Endodermal cell (in vitro differentiated cells): ENCODE measurements at regions not wholly inside any gene's neighbourhood (a gene's known extent, or its start where the extent isn't known, plus 50 kb on each side); places are given as distances from the start of the nearest gene placed in this dataset.
"Not testable (repeated sequence)": the region's sequence is repeated elsewhere in the genome, so short reads cannot be mapped to it uniquely, and the experiment has no call there.

Source experiments
- DNase-seq: peaks from one replicate; pipeline ENCODE4 v3.0.0-alpha.2; 2017
- H3K27ac ChIP-seq: 2 replicates; pipeline ENCODE4 v1.5.1; 2013; ENCODE audit warnings: mild to moderate bottlenecking, low read depth, low read length, moderate library complexity
- H3K27me3 ChIP-seq: 2 replicates; pipeline ENCODE4 v1.6.1; 2013; ENCODE audit warnings: mild to moderate bottlenecking, low read length, moderate library complexity; ENCODE audit not compliant: insufficient read depth, control insufficient read depth, poor library complexity, severe bottlenecking
- H3K36me3 ChIP-seq: 2 replicates; pipeline ENCODE4 v1.7.0; 2013; ENCODE audit warnings: mild to moderate bottlenecking, low read length, moderate library complexity; ENCODE audit not compliant: control insufficient read depth, insufficient read depth
- H3K4me1 ChIP-seq: one replicate; pipeline ENCODE4 v1.7.0; 2013; ENCODE audit warnings: low read length; ENCODE audit not compliant: control insufficient read depth, insufficient read depth
- H3K4me3 ChIP-seq: 2 replicates; pipeline ENCODE4 v1.5.1; 2013; ENCODE audit warnings: mild to moderate bottlenecking, low read length, moderate library complexity
- H3K9ac ChIP-seq: 2 replicates; pipeline ENCODE4 v1.6.1; 2013; ENCODE audit warnings: mild to moderate bottlenecking, low read length, moderate library complexity; ENCODE audit not compliant: poor library complexity, severe bottlenecking; ENCODE audit errors: extremely low read depth
- H3K9me3 ChIP-seq: 2 replicates; pipeline ENCODE4 v1.6.1; 2013; ENCODE audit warnings: mild to moderate bottlenecking, low read length, moderate library complexity; ENCODE audit not compliant: control insufficient read depth
- H3K27ac Mint-ChIP-seq: 2 replicates; pipeline ENCODE4 v1.8.0; 2020; ENCODE audit warnings: mixed read lengths
- H3K27me3 Mint-ChIP-seq: 2 replicates; pipeline ENCODE4 v1.8.0; 2021; ENCODE audit warnings: mild to moderate bottlenecking, mixed read lengths; ENCODE audit not compliant: insufficient read depth
- H3K36me3 Mint-ChIP-seq: 2 replicates; pipeline ENCODE4 v1.8.0; 2020; ENCODE audit warnings: low read depth, mixed read lengths
- H3K4me1 Mint-ChIP-seq: 2 replicates; pipeline ENCODE4 v1.8.0; 2020; ENCODE audit warnings: mixed read lengths
- H3K4me3 Mint-ChIP-seq: 2 replicates; pipeline ENCODE4 v1.8.0; 2020; ENCODE audit warnings: mild to moderate bottlenecking, moderate library complexity, mixed read lengths
- H3K9me3 Mint-ChIP-seq: 2 replicates; pipeline ENCODE4 v1.8.0; 2020; ENCODE audit warnings: mild to moderate bottlenecking, mixed read lengths
- WGBS, 2 experiments: methylation state at CpG; one replicate each; pipeline versions ENCODE4 v1.1.5 to v1.1.7; 2013; ENCODE audit warnings: missing lambda C conversion rate in 2 of 2, mixed read lengths in 1 of 2; ENCODE audit not compliant: insufficient coverage in 1 of 2, insufficient read length in 1 of 2; 5-methylcytosine and 5-hydroxymethylcytosine counted together
- TF ChIP-seq, protein P1 (sequence below): fragments of 200-600 bp; sonication (generic); conservative IDR thresholded peaks from 2 replicates; pipeline ENCODE4 v1.5.0; 2021; ENCODE audit warnings: antibody characterized with exemption, mild to moderate bottlenecking

DNA sequence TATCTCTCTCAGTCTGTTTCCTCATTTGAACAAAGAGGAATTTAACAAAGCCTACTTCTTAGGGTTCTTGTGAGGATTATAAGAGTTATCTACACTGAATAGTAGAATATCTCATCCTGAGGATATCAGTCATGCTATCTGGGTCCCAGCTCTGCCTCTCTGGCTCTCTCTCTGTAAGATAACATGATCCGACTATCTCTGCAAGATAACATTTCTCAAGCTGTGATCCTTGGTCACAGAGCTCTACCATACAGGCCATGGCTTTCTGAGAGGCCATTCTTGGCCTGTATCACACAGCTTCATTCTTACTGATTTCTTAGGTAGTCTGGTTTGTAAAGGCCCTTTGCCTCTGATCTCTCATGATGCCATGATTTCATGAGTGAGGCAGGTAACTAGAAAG lies 71.0 kb upstream of the TRABD2B start:
- Mint-ChIP-seq H3K9me3 (peaks cover 3% of the 10 kb centered on the region), H3K4me3 (no peak overlapping the region), H3K4me1 (peaks cover 53% of the 10 kb centered on the region), H3K36me3 (no peaks in the 10 kb centered on the region), H3K27ac (peak overlapping the region; percentile 83), H3K27me3 (no peaks in the 10 kb centered on the region)
- no peaks in the 10 kb centered on the region for H3K36me3 ChIP-seq
- 48 to 50% methylated on average over 1 of the region's 1 CpG for WGBS, 2 experiments
- H3K4me1 ChIP-seq, result peaks cover 15% of the 10 kb centered on the region
- no peaks in the 10 kb centered on the region for H3K9me3 ChIP-seq
- no peak overlapping the region for H3K4me3 ChIP-seq
- DNase-seq, result peak; percentile 61
- TF ChIP-seq, protein P1, sequence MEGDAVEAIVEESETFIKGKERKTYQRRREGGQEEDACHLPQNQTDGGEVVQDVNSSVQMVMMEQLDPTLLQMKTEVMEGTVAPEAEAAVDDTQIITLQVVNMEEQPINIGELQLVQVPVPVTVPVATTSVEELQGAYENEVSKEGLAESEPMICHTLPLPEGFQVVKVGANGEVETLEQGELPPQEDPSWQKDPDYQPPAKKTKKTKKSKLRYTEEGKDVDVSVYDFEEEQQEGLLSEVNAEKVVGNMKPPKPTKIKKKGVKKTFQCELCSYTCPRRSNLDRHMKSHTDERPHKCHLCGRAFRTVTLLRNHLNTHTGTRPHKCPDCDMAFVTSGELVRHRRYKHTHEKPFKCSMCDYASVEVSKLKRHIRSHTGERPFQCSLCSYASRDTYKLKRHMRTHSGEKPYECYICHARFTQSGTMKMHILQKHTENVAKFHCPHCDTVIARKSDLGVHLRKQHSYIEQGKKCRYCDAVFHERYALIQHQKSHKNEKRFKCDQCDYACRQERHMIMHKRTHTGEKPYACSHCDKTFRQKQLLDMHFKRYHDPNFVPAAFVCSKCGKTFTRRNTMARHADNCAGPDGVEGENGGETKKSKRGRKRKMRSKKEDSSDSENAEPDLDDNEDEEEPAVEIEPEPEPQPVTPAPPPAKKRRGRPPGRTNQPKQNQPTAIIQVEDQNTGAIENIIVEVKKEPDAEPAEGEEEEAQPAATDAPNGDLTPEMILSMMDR, result no peak
- no peak overlapping the region for H3K27ac ChIP-seq
- no peak overlapping the region for H3K9ac ChIP-seq
- H3K27me3 ChIP-seq, result peaks cover 11% of the 10 kb centered on the region

DNA sequence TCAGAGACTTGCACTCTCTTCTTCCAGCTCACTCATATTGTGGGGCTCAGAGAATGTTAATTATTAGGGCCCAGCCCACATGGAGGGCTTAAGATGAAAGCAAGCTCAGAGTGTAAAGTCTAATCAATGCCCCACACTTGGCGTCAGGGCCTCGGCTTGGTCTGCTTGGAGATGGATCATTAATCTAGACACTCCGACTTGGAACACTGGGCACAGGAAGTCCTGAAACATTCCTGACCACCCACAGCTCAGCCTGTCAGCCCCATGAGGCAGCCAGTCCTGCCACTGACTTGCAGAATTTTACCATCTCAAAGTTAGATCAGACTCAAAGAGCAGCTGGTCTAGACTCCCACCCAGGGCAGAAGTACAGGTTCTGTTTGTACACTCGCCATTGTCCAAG lies 69.8 kb upstream of the TRABD2B start:
- no peaks in the 10 kb centered on the region for H3K36me3 ChIP-seq
- Mint-ChIP-seq H3K36me3 (no peaks in the 10 kb centered on the region), H3K4me3 (no peak overlapping the region), H3K27ac (no peak overlapping the region), H3K27me3 (no peaks in the 10 kb centered on the region), H3K4me1 (peaks cover 42% of the 10 kb centered on the region), H3K9me3 (no peaks in the 10 kb centered on the region)
- TF ChIP-seq, protein P1, result no peak
- H3K4me3 ChIP-seq, result no peak overlapping the region
- H3K27ac ChIP-seq, result no peak overlapping the region
- DNase-seq, result peak; percentile 40
- H3K9ac ChIP-seq, result no peak overlapping the region
- WGBS, 2 experiments, result 78 to 87% methylated on average over 2 to 4 of the region's 4 CpGs
- H3K27me3 ChIP-seq, result peaks cover 16% of the 10 kb centered on the region
- H3K4me1 ChIP-seq, result peaks cover 15% of the 10 kb centered on the region
- no peaks in the 10 kb centered on the region for H3K9me3 ChIP-seq

DNA sequence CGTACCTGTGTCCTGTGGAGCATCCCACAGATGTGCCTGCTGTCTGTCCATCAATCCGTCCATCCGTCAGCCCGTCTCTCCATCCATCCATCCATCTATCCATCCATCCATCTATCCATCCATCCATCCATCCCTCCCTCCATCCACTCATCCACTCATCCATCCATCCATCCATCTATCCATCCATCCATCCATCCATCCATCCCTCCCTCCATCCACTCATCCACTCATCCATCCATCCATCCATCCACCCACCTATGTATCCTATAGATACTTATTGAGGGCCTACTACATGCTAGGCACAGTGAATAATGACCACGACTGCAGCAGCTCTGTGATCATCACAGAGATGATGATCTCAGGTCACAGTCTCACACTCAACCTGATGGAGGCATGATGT lies 67.5 kb upstream of the TRABD2B start:
- not testable (repeated sequence) for H3K36me3 ChIP-seq, H3K27ac Mint-ChIP-seq, H3K9me3 Mint-ChIP-seq, H3K4me3 ChIP-seq, H3K9me3 ChIP-seq, H3K4me3 Mint-ChIP-seq, H3K36me3 Mint-ChIP-seq, H3K9ac ChIP-seq, DNase-seq, H3K27me3 Mint-ChIP-seq, H3K27ac ChIP-seq
- peaks cover 40% of the 10 kb centered on the region for H3K4me1 Mint-ChIP-seq
- Histone ChIP-seq H3K4me1 (peaks cover 20% of the 10 kb centered on the region), H3K27me3 (peaks cover 16% of the 10 kb centered on the region)
- 88 to 90% methylated on average over 1 to 5 of the region's 5 CpGs for WGBS, 2 experiments

DNA sequence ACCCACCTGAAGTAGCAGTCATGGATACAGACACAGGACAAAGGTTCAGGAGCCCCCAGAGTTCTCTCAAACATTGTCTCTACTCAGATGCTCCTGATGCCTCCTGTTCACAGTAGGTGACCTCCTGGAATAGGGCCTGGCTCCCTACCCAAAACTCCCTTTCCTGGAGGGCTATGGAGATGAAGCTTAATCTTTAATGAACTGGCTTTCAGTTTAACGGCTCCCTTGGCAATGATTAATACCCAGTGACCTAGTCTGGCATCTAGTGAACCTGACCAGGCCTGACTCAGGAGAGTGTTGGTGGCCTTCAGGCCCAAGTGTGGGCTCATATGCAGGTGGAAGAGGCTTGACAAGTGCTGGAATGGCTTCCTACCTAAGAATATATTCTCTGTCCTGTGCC lies 65.2 kb upstream of the TRABD2B start:
- Histone ChIP-seq H3K9ac (no peak overlapping the region), H3K4me1 (peaks cover 15% of the 10 kb centered on the region), H3K36me3 (no peaks in the 10 kb centered on the region), H3K4me3 (no peak overlapping the region), H3K27me3 (peaks cover 16% of the 10 kb centered on the region), H3K27ac (no peak overlapping the region), H3K9me3 (no peaks in the 10 kb centered on the region)
- H3K36me3 Mint-ChIP-seq, result no peaks in the 10 kb centered on the region
- no peaks in the 10 kb centered on the region for H3K9me3 Mint-ChIP-seq
- DNase-seq, result no peak
- TF ChIP-seq, protein P1, result no peak
- no peak overlapping the region for H3K27ac Mint-ChIP-seq
- H3K4me3 Mint-ChIP-seq, result no peak overlapping the region
- 78 to 94% methylated on average over 1 of the region's 1 CpG for WGBS, 2 experiments
- H3K27me3 Mint-ChIP-seq, result peaks cover 6% of the 10 kb centered on the region
- peaks cover 34% of the 10 kb centered on the region for H3K4me1 Mint-ChIP-seq
